CD8-positive, alpha-beta memory T cell (primary cell): ENCODE measurements at regions not wholly inside any gene's neighbourhood (a gene's known extent, or its start where the extent isn't known, plus 50 kb on each side); places are given as distances from the start of the nearest gene placed in this dataset.
A peak's percentile ranks its signal among the peaks of the same experiment; 100 is the strongest.

ENCODE experiments used
- CTCF ChIA-PET: fragments of 350-600 bp; sonication (Branson Sonifier 250); formaldehyde crosslinking; loops from one replicate; lab custom pipeline; 2021; ENCODE audit warnings: antibody characterized with exemption; lab: Charles Lee
- POLR2A ChIA-PET: fragments of 350-600 bp; sonication (Branson Sonifier 250); formaldehyde crosslinking; loops from one replicate; lab custom pipeline; 2021; ENCODE audit warnings: antibody characterized with exemption; lab: Charles Lee
- DNase-seq, 5 donors: peaks; one replicate each; pipeline versions ENCODE4 v3.0.0 to v3.0.0-alpha.2; 2020 to 2022; ENCODE audit warnings: mixed read lengths in 1 of 5
- H3K27ac ChIP-seq: one replicate; pipeline ENCODE4 v1.7.0; 2013; ENCODE audit warnings: low read depth, mild to moderate bottlenecking, low read length, moderate library complexity
- H3K27me3 ChIP-seq: 2 replicates; pipeline ENCODE4 v1.7.0; 2013; ENCODE audit warnings: low read length, mild to moderate bottlenecking; ENCODE audit not compliant: insufficient read depth, poor library complexity, severe bottlenecking
- H3K36me3 ChIP-seq: 2 replicates; pipeline ENCODE4 v1.7.0; 2013; ENCODE audit warnings: mild to moderate bottlenecking, low read length, moderate library complexity; ENCODE audit not compliant: insufficient read depth
- H3K4me1 ChIP-seq: 2 replicates; pipeline ENCODE4 v1.7.0; 2013; ENCODE audit warnings: mild to moderate bottlenecking, low read length, moderate library complexity; ENCODE audit not compliant: insufficient read depth
- H3K4me3 ChIP-seq: 2 replicates; pipeline ENCODE4 v1.7.0; 2013; ENCODE audit warnings: mild to moderate bottlenecking, low read length
- H3K9me3 ChIP-seq: 2 replicates; pipeline ENCODE4 v1.7.0; 2013; ENCODE audit warnings: mild to moderate bottlenecking, low read length
- H3K27ac Mint-ChIP-seq, 8 donors: one replicate each; pipeline ENCODE4 v1.8.0; 2020 to 2021; ENCODE audit warnings: mixed read lengths in 8 of 8, mild to moderate bottlenecking in 6 of 8, inconsistent platforms in 3 of 8, moderate library complexity in 3 of 8
- H3K27me3 Mint-ChIP-seq, 2 donors: one replicate each; pipeline ENCODE4 v1.8.0; 2020 to 2021; ENCODE audit warnings: mixed read lengths in 2 of 2, mild to moderate bottlenecking in 1 of 2, moderate library complexity in 1 of 2
- H3K36me3 Mint-ChIP-seq, 3 donors: one replicate each; pipeline ENCODE4 v1.8.0; 2020 to 2021; ENCODE audit warnings: mixed read lengths in 3 of 3, inconsistent platforms in 1 of 3, mild to moderate bottlenecking in 1 of 3
- H3K4me1 Mint-ChIP-seq, 3 donors: one replicate each; pipeline ENCODE4 v1.8.0; 2020 to 2021; ENCODE audit warnings: mixed read lengths in 3 of 3, inconsistent platforms in 1 of 3, mild to moderate bottlenecking in 1 of 3
- H3K4me3 Mint-ChIP-seq, 7 donors: one replicate each; pipeline ENCODE4 v1.8.0; 2020 to 2021; ENCODE audit warnings: mixed read lengths in 7 of 7, mild to moderate bottlenecking in 6 of 7, moderate library complexity in 4 of 7, inconsistent platforms in 2 of 7
- H3K9me3 Mint-ChIP-seq, 5 donors: one replicate each; pipeline ENCODE4 v1.8.0; 2020 to 2022; ENCODE audit warnings: mixed read lengths in 5 of 5, mild to moderate bottlenecking in 3 of 5, moderate library complexity in 2 of 5, inconsistent platforms in 1 of 5

DNA sequence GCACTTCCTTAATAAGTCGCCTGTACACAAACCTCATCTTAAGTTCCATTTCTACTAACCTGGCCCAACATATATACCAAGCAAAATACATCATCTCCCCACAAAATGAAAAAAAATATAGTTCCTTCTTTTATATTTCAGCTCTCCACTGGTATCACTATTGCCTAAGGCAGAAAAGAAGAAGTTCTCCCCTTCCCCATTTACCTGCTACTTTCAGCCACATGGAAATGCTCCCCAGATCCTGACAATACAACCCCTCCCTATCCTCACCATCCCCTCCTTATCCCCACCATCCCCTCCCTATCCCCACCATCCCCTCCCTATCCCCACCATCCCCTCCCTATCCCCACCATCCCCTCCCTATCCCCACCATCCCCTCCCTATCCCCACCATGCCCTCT is 175.7 kb downstream of the LINC00237 start:
- CTCF ChIA-PET = no interaction called here
- H3K4me1 ChIP-seq = no peaks in the 10 kb centered on the region

DNA sequence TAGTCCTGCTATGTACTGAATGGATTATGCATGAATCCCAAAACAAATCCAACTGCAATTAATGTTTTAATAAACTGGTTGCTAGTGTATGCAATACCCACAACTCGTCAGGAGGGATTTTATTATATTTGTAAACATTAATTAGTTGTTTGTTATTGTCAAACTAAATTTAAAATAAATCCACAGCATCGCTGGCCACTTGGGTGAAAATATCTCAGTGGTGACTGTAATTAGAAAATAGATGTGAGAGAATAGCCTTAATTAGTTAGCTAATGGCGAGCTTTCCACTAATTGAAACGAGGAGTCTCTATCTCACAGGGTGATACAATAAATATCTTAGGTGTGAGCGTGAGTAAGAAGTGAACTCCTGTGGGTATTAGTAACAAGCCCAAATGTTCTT is 176.8 kb downstream of the LINC00237 start:
- no peak for DNase-seq
- Histone ChIP-seq H3K4me1 (no peaks in the 10 kb centered on the region), H3K27ac (no peak overlapping the region), H3K27me3 (no peaks in the 10 kb centered on the region), H3K4me3 (no peak overlapping the region), H3K36me3 (no peaks in the 10 kb centered on the region), H3K9me3 (no peaks in the 10 kb centered on the region)
- CTCF ChIA-PET = no interaction called here
- Mint-ChIP-seq H3K4me3 (no peak overlapping the region), H3K27ac (no peak overlapping the region), H3K9me3 (no peaks in the 10 kb centered on the region), H3K27me3 (peaks cover 7 to 17% of the 10 kb centered on the region in 2 donors), H3K4me1 (no peaks in the 10 kb centered on the region), H3K36me3 (no peaks in the 10 kb centered on the region)
- POLR2A ChIA-PET = no interaction called here

More for the DNA sequence above, 175.7 kb downstream of the LINC00237 start:
- Mint-ChIP-seq H3K36me3 (no peaks in the 10 kb centered on the region), H3K4me3 (no peak overlapping the region), H3K4me1 (no peaks in the 10 kb centered on the region), H3K27me3 (peaks cover 7 to 9% of the 10 kb centered on the region in 2 donors), H3K9me3 (no peaks in the 10 kb centered on the region), H3K27ac (peak overlapping the region in 1 of 8 donors; percentile 21)
- no peak overlapping the region for H3K4me3 ChIP-seq
- no peaks in the 10 kb centered on the region for H3K36me3 ChIP-seq
- H3K9me3 ChIP-seq = no peaks in the 10 kb centered on the region
- H3K27ac ChIP-seq = no peak overlapping the region
- no peaks in the 10 kb centered on the region for H3K27me3 ChIP-seq
- no peak for DNase-seq
- POLR2A ChIA-PET = no interaction called here

DNA sequence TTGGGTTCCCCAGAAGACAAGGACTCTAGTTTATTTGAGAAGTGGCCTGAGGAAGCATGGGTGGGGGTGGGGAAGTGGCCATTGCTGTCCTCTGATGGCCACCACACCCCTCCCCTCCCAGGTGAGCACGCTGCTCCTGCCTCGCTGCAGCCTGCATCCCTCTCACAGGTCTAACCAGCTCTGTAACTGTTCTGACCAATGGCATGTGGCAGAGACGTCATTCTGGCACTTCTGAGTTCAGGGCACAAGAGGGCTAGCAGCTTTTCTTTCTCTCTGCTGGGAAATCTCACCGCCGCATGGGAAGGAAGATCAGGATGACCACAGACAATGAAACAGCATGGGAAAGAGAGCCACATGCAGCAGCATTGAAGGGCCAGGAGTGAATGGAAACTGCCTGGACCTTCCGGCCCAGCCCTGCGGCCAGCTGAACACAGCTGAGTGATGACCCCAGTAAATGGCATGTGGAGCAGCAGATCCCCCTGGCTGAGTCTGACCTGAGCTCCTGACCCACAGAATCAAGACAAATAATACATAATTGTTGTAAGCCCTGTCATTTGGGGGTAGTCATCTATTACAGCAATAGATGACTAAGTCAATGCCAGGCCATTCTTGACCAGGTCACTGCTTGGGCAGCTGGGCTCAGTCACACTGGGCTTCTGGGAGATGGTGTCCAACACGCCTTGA is 179.8 kb downstream of the LINC00237 start:
- Histone ChIP-seq H3K27me3 (no peaks in the 10 kb centered on the region), H3K4me3 (no peak overlapping the region), H3K4me1 (no peaks in the 10 kb centered on the region), H3K36me3 (no peaks in the 10 kb centered on the region), H3K9me3 (no peaks in the 10 kb centered on the region), H3K27ac (no peak overlapping the region)
- no peaks in the 10 kb centered on the region for H3K4me1 Mint-ChIP-seq
- no peaks in the 10 kb centered on the region for H3K9me3 Mint-ChIP-seq
- DNase-seq = no peak
- ChIA-PET POLR2A (no interaction called here), CTCF (interaction anchor here (0.7 kb wide), 1 partner anchor 46 kb away, joined by 3 read pairs; no protein-coding TSS in a partner anchor)
- no peaks in the 10 kb centered on the region for H3K36me3 Mint-ChIP-seq
- H3K27ac Mint-ChIP-seq = no peak overlapping the region
- peaks cover 10 to 18% of the 10 kb centered on the region in 2 donors for H3K27me3 Mint-ChIP-seq
- H3K4me3 Mint-ChIP-seq = no peak overlapping the region

DNA sequence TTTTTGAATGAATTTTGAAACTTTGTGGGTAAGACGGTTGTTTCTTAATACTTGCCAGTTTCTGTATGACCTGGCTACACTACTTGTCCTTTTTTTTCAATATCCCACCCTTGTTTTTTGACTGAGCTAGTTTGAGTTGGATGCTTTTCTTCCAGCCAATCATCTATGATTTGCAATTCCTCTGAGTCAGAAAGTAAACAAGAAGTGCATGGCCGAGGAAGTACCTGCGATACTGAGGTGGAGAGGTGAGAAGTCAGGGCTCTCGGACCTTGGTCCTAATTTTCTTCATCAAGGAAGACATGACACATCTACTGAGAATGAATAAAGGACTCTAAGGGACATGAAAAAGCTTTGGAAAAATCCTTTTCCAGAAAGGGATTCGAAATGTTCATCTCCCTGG is 185.7 kb downstream of the LINC00237 start:
- Mint-ChIP-seq H3K27me3 (peaks cover 16 to 17% of the 10 kb centered on the region in 2 donors), H3K4me1 (no peaks in the 10 kb centered on the region), H3K4me3 (no peak overlapping the region), H3K27ac (no peak overlapping the region), H3K9me3 (peaks cover 14 to 19% (median 15%) of the 10 kb centered on the region in 5 donors), H3K36me3 (no peaks in the 10 kb centered on the region)
- Histone ChIP-seq H3K36me3 (no peaks in the 10 kb centered on the region), H3K4me3 (no peak overlapping the region), H3K4me1 (no peaks in the 10 kb centered on the region), H3K27ac (no peak overlapping the region), H3K9me3 (no peaks in the 10 kb centered on the region), H3K27me3 (no peaks in the 10 kb centered on the region)
- no peak for DNase-seq
- ChIA-PET CTCF (no interaction called here), POLR2A (no interaction called here)

DNA sequence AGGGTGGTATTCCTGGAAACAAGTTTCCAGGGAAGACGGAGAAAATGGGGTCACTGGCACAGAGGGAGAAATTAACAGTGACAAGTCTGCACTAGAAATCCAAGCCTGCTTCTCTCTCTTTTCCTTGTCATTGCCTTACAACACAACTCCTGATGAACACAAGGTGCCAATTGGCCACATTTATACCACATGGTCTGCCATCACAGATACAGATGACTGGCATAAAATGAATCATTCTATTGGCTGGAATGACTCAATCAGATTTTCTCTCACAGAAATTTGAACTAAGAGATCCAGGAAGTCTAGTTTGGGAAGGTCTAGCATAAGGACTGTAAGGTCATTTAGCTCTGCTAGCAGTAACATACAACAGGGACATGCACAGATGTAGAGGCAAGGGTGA is 190.3 kb downstream of the LINC00237 start:
- Mint-ChIP-seq H3K4me1 (no peaks in the 10 kb centered on the region), H3K36me3 (no peaks in the 10 kb centered on the region), H3K9me3 (peaks cover 16 to 22% (median 18%) of the 10 kb centered on the region in 5 donors), H3K27ac (no peak overlapping the region), H3K27me3 (peaks cover 2 to 6% of the 10 kb centered on the region in 2 donors), H3K4me3 (no peak overlapping the region)
- CTCF ChIA-PET = no interaction called here
- POLR2A ChIA-PET = no interaction called here
- H3K27me3 ChIP-seq = no peaks in the 10 kb centered on the region
- H3K36me3 ChIP-seq = no peaks in the 10 kb centered on the region
- no peak for DNase-seq
- H3K4me1 ChIP-seq = no peaks in the 10 kb centered on the region
- H3K9me3 ChIP-seq = no peaks in the 10 kb centered on the region
- no peak overlapping the region for H3K27ac ChIP-seq
- no peak overlapping the region for H3K4me3 ChIP-seq

DNA sequence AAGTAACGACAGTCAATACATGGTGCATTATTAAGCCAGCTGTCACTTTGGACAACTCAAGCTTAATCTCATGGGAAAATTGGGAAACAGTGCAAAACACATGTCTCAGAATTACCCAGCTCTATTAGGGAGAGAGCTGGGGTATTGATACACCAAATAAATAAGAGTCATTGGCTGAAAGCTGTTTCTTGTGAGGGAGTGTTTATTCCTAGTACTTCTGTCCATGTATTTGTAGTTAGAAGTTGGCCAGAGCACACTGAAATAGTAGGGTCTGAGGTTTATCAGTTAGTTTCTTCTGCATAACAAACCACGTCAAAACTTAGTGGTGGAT is 192.0 kb upstream of the RALGAPA2 start:
- peaks cover 17 to 38% of the 10 kb centered on the region in 2 donors for H3K27me3 Mint-ChIP-seq
- no peak overlapping the region for H3K27ac ChIP-seq
- CTCF ChIA-PET = no interaction called here
- H3K36me3 Mint-ChIP-seq = no peaks in the 10 kb centered on the region
- H3K4me3 ChIP-seq = no peak overlapping the region
- H3K27me3 ChIP-seq = no peaks in the 10 kb centered on the region
- no peaks in the 10 kb centered on the region for H3K36me3 ChIP-seq
- POLR2A ChIA-PET = no interaction called here
- peaks cover 0 to 4% (median 0%) of the 10 kb centered on the region in 5 donors for H3K9me3 Mint-ChIP-seq
- no peak overlapping the region for H3K4me3 Mint-ChIP-seq
- H3K27ac Mint-ChIP-seq = no peak overlapping the region
- H3K9me3 ChIP-seq = no peaks in the 10 kb centered on the region
- no peaks in the 10 kb centered on the region for H3K4me1 ChIP-seq
- H3K4me1 Mint-ChIP-seq = no peaks in the 10 kb centered on the region
- no peak for DNase-seq

DNA sequence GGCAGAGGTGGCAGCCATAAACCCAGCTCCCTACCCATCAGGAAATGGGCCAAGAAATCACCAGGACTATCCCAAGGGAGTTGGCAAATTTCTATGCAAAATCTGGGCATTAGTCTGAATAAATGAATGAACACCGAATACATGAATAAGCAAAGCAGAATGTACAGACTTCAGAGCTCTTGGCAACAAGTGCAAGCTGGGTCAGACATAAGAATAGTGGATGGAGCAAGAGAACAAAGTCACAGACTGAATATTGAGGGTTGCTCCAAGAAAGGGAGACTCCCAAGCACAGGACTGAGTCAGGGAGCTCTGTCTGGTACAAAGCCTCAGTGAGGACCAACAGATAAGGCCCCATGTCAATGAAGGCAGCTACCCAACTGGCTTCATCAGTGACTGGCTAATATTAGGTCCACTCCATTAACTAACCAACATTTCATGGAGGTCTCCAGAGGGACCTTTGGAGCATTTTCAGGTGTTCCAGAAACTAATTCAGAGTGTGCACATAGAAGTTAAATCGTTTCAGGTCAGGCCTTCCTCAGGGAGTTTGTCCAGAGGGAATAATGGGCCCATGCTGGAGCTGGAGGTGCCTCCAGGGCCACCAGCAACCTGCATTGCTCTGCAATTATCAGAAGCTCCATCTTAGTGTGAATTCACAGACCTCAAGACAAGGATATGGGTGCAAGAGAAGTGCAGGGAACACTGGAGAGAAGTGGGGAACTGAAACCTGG is 191.5 kb upstream of the RALGAPA2 start:
- no peaks in the 10 kb centered on the region for H3K36me3 Mint-ChIP-seq
- H3K36me3 ChIP-seq = no peaks in the 10 kb centered on the region
- H3K27me3 ChIP-seq = no peaks in the 10 kb centered on the region
- H3K27ac ChIP-seq = no peak overlapping the region
- H3K4me3 Mint-ChIP-seq = no peak overlapping the region
- H3K9me3 Mint-ChIP-seq = peaks cover 0 to 4% (median 0%) of the 10 kb centered on the region in 5 donors
- H3K27ac Mint-ChIP-seq = no peak overlapping the region
- H3K4me3 ChIP-seq = no peak overlapping the region
- peaks cover 17 to 38% of the 10 kb centered on the region in 2 donors for H3K27me3 Mint-ChIP-seq
- H3K4me1 Mint-ChIP-seq = no peaks in the 10 kb centered on the region
- no peaks in the 10 kb centered on the region for H3K9me3 ChIP-seq
- no peaks in the 10 kb centered on the region for H3K4me1 ChIP-seq
- DNase-seq = no peak
- POLR2A ChIA-PET = no interaction called here
- CTCF ChIA-PET = no interaction called here

DNA sequence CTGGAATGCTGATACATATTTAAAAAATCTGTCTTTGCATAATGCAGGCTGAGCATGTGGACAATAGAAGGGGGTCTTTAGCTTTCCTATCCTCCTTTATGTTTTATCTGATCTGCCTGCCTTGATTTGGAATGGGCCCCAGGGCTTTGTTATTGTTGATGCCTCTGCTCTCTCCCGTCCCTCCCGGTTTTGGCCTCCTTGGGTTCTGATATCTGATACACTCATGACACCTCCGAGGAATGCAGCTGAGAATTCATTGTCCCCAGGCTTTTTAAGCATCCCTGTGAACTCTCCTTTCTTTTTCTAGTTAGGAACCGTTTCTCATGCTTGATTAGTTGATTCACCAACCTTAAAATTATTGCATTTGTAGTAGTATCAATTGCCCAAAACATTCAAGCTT is 185.5 kb upstream of the RALGAPA2 start:
- Mint-ChIP-seq H3K27me3 (peaks cover 7 to 17% of the 10 kb centered on the region in 2 donors), H3K4me1 (no peaks in the 10 kb centered on the region), H3K9me3 (peaks cover 0 to 4% (median 0%) of the 10 kb centered on the region in 5 donors), H3K27ac (no peak overlapping the region), H3K36me3 (no peaks in the 10 kb centered on the region), H3K4me3 (no peak overlapping the region)
- Histone ChIP-seq H3K4me1 (no peaks in the 10 kb centered on the region), H3K36me3 (no peaks in the 10 kb centered on the region), H3K27me3 (no peaks in the 10 kb centered on the region), H3K27ac (no peak overlapping the region), H3K4me3 (no peak overlapping the region), H3K9me3 (no peaks in the 10 kb centered on the region)
- no peak for DNase-seq
- CTCF ChIA-PET = no interaction called here
- POLR2A ChIA-PET = no interaction called here
